Esophagus muscularis mucosa (tissue), 4 donors: ENCODE measurements at regions not wholly inside any gene's neighbourhood (a gene's known extent, or its start where the extent isn't known, plus 50 kb on each side); places are given as distances from the start of the nearest gene placed in this dataset.
"Not testable (repeated sequence)": the region's sequence is repeated elsewhere in the genome, so short reads cannot be mapped to it uniquely, and the experiment has no call there.

Experiments used
- DNase-seq: peaks from one replicate; pipeline ENCODE4 v3.0.0-alpha.2; 2017; ENCODE audit errors: extremely low spot score
- H3K27ac ChIP-seq, 4 donors: fragments of 200-600 bp; sonication (generic); replicated peaks in 1 of 4; 1 replicate in 3 of 4; 2 replicates in 1 of 4; pipeline ENCODE4 v1.5.1; 2016 to 2019; ENCODE audit warnings: mild to moderate bottlenecking in 1 of 4
- H3K27me3 ChIP-seq, 4 donors: fragments of 200-600 bp; sonication (generic); one replicate each; pipeline versions ENCODE4 v1.5.1 to v1.6.0; 2016 to 2019
- H3K36me3 ChIP-seq, 4 donors: fragments of 200-600 bp; sonication (generic); one replicate each; pipeline ENCODE4 v1.5.1; 2016 to 2019
- H3K4me1 ChIP-seq, 4 donors: fragments of 200-600 bp; sonication (generic); one replicate each; pipeline ENCODE4 v1.5.1; 2016 to 2019
- H3K4me3 ChIP-seq, 4 donors: fragments of 200-600 bp; sonication (generic); 1 replicate in 2 of 4; 2 replicates in 2 of 4; pipeline ENCODE4 v1.5.1; 2016 to 2019; ENCODE audit warnings: mild to moderate bottlenecking in 4 of 4, moderate library complexity in 1 of 4
- H3K9me3 ChIP-seq, 4 donors: fragments of 200-600 bp; sonication (generic); 1 replicate in 3 of 4; 2 replicates in 1 of 4; pipeline ENCODE4 v1.5.1; 2016 to 2019
- EP300 ChIP-seq: sonication (generic); formaldehyde crosslinking; IDR thresholded peaks from one replicate; pipeline ENCODE4 v1.6.1; 2017; ENCODE audit warnings: antibody characterized with exemption
- POLR2A ChIP-seq: fragments of 450-650 bp; IDR thresholded peaks from one replicate; pipeline ENCODE4 v1.6.1; 2017; ENCODE audit warnings: antibody characterized with exemption, moderate library complexity, mild to moderate bottlenecking, low read depth
- POLR2AphosphoS5 ChIP-seq, 2 donors: sonication (generic); formaldehyde crosslinking; IDR thresholded peaks; one replicate each; pipeline ENCODE4 v1.6.1; 2017; ENCODE audit warnings: antibody characterized with exemption in 2 of 2
- WGBS: methylation state at CpG from one replicate; pipeline ENCODE4 v1.1.5; 2018; 5-methylcytosine and 5-hydroxymethylcytosine counted together
- intact Hi-C: fragments of 100-400 bp; cut with DNase I; formaldehyde crosslinking; loops from one replicate; pipeline ENCODE4 v1.15.1; 2023
- TF ChIP-seq, protein P1 (sequence below), 3 experiments: fragments of 200-600 bp in 2 of 3; fragments of 450-650 bp in 1 of 3; sonication (generic) in 2 of 3; IDR thresholded peaks; one replicate each; pipeline ENCODE4 v1.5.1; 2017 to 2019; ENCODE audit warnings: antibody characterized with exemption in 3 of 3, mild to moderate bottlenecking in 2 of 3, moderate library complexity in 1 of 3

- Histone ChIP-seq H3K4me3 (no peak overlapping the region), H3K27ac (no peak overlapping the region), H3K4me1 (no peaks in the 10 kb centered on the region), H3K27me3 (no peaks in the 10 kb centered on the region), H3K9me3 (peaks cover 0 to 9% (median 5%) of the 10 kb centered on the region in 4 donors), H3K36me3 (no peaks in the 10 kb centered on the region)
- TF ChIP-seq, protein P1, sequence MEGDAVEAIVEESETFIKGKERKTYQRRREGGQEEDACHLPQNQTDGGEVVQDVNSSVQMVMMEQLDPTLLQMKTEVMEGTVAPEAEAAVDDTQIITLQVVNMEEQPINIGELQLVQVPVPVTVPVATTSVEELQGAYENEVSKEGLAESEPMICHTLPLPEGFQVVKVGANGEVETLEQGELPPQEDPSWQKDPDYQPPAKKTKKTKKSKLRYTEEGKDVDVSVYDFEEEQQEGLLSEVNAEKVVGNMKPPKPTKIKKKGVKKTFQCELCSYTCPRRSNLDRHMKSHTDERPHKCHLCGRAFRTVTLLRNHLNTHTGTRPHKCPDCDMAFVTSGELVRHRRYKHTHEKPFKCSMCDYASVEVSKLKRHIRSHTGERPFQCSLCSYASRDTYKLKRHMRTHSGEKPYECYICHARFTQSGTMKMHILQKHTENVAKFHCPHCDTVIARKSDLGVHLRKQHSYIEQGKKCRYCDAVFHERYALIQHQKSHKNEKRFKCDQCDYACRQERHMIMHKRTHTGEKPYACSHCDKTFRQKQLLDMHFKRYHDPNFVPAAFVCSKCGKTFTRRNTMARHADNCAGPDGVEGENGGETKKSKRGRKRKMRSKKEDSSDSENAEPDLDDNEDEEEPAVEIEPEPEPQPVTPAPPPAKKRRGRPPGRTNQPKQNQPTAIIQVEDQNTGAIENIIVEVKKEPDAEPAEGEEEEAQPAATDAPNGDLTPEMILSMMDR (IDR thresholded peaks at IDR 0.05): no peak
- TF ChIP-seq POLR2AphosphoS5 (IDR thresholded peaks at IDR 0.05) (no peak), POLR2A (no peak), EP300 (no peak)
- 88% methylated on average over 2 of the region's 2 CpGs for WGBS
- intact Hi-C loops: no loop called here
- no peak for DNase-seq
These were observed 565.0 kb downstream of the KCNT2 start for GRCh38 chr1:196043268-196043667.

DNA sequence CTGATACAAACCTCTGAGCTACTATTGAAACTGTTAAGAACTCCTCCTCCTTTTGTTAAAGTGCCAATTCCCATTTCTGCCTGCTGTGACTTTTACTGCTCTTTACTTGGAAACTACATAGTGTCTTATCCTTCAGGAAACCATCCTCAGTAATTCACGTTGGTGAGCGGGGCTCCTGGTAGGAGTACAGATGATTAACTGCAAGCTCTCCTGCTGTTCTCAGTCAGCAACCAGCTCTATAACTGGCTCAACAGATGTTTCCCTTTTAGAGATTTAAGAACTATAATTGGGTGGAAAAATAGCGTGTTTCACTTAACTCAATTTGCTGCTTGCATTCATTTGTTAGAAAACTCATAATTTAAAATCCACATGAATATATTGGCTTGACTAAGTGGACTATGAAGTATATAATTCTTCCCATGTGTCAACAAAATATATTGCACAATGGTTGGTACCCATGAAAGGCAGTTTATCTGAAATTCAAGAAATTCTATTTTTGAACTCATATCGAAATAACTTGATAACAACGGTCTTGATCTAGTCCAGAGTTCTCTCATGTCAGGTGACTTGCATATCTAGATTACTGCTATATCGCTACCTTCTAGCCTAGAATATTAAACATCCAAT lies 574.0 kb downstream of the KCNT2 start:
- no peaks in the 10 kb centered on the region for H3K4me1 ChIP-seq
- 47% methylated on average over 6 of the region's 6 CpGs for WGBS
- no peak overlapping the region for H3K4me3 ChIP-seq
- no peaks in the 10 kb centered on the region for H3K36me3 ChIP-seq
- no peak for DNase-seq
- H3K27me3 ChIP-seq: no peaks in the 10 kb centered on the region
- intact Hi-C loops: no loop called here
- TF ChIP-seq POLR2AphosphoS5 (IDR thresholded peaks at IDR 0.05) (no peak), POLR2A (no peak)
- TF ChIP-seq, protein P1 (IDR thresholded peaks at IDR 0.05): no peak
- H3K27ac ChIP-seq: no peak overlapping the region
- H3K9me3 ChIP-seq: peaks cover 0 to 4% (median 0%) of the 10 kb centered on the region in 4 donors

DNA sequence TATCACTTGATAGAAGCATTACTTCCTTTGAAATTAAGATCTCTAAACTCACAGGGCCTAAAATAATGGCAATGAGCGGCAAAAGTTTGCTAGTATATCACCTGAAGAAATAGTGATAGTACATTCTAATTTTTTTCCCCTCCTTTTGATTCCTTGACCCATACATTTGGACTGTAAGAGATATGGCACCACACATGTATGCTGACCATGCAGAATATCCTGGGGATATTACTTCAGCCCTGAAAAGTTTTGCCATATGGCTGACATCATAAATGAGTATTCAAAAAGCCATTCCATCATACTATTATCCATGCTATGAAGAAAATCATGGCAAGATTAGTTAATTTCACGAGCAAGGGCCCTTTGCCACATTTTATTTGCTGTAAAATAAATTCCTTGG lies 576.9 kb downstream of the KCNT2 start:
- 86% methylated on average over 2 of the region's 2 CpGs for WGBS
- intact Hi-C loops, H3K27me3 ChIP-seq, H3K4me1 ChIP-seq, H3K9me3 ChIP-seq, DNase-seq, H3K36me3 ChIP-seq, H3K27ac ChIP-seq, H3K4me3 ChIP-seq: not testable (repeated sequence)

- H3K27me3 ChIP-seq: no peaks in the 10 kb centered on the region
- no peak overlapping the region for H3K4me3 ChIP-seq
- H3K4me1 ChIP-seq: no peaks in the 10 kb centered on the region
- 97% methylated on average over 1 of the region's 1 CpG for WGBS
- no peak for DNase-seq
- H3K9me3 ChIP-seq: no peaks in the 10 kb centered on the region
- no peak overlapping the region for H3K27ac ChIP-seq
- no peaks in the 10 kb centered on the region for H3K36me3 ChIP-seq
- intact Hi-C loops: no loop called here
- TF ChIP-seq POLR2A (no peak), EP300 (no peak), POLR2AphosphoS5 (IDR thresholded peaks at IDR 0.05) (no peak)
- TF ChIP-seq, protein P1 (IDR thresholded peaks at IDR 0.05): no peak
These were observed 577.8 kb downstream of the KCNT2 start for GRCh38 chr1:196030455-196030854.

- Histone ChIP-seq H3K27me3 (no peaks in the 10 kb centered on the region), H3K27ac (no peak overlapping the region), H3K36me3 (no peaks in the 10 kb centered on the region), H3K4me1 (no peaks in the 10 kb centered on the region), H3K4me3 (no peak overlapping the region), H3K9me3 (no peaks in the 10 kb centered on the region)
- intact Hi-C loops: no loop called here
- WGBS: 74% methylated on average over 1 of the region's 1 CpG
- no peak for DNase-seq
- no peak for TF ChIP-seq POLR2A
- no peak for TF ChIP-seq POLR2AphosphoS5 (IDR thresholded peaks at IDR 0.05)
These were observed 578.8 kb downstream of the KCNT2 start for GRCh38 chr1:196029410-196029809.

DNA sequence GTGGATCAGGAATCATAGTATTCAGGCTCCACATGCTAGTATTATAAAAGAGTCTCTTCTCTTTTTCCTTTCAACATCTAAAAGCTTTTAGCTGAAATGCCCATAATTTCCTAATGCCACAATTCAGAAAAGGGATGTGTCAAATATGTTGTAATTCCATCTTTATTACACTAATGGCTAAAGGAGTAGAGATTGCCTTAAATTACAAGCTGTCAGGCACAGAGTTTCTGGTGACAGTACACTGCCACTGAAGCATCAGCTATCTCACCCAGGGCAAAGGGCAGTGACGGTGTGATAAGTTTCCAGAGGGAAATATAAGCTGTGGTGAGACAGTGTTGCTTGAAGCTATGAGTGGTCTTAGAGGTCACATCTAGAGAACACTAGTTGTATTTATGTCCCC lies 581.1 kb downstream of the KCNT2 start:
- Histone ChIP-seq H3K27ac (no peak overlapping the region), H3K4me1 (no peaks in the 10 kb centered on the region), H3K27me3 (no peaks in the 10 kb centered on the region), H3K4me3 (no peak overlapping the region), H3K9me3 (no peaks in the 10 kb centered on the region), H3K36me3 (no peaks in the 10 kb centered on the region)
- intact Hi-C loops: no loop called here
- TF ChIP-seq, protein P1 (IDR thresholded peaks at IDR 0.05): no peak
- TF ChIP-seq POLR2A: no peak
- no peak for TF ChIP-seq POLR2AphosphoS5 (IDR thresholded peaks at IDR 0.05)
- TF ChIP-seq EP300: no peak
- 67% methylated on average over 1 of the region's 1 CpG for WGBS
- no peak for DNase-seq

DNA sequence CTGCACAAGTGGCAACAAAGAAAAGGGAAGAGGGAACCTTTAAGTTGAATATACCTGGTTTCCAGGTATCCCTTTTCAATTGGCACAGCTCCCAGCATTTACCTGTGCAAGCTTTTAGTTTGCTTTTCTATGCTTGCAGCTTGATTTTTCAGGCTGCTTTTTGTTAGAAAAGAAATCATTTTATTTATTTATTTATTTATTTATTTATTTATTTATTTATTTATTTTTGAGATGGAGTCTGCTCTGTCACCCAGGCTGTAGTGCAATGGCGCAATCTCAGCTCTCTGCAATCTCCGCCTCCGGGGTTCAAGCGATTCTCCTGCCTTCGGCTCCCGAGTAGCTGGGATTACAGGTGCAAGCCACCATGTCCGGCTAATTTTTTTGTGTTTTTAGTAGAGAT lies 587.1 kb downstream of the KCNT2 start:
- H3K36me3 ChIP-seq, H3K27me3 ChIP-seq, H3K27ac ChIP-seq, H3K9me3 ChIP-seq, intact Hi-C loops, H3K4me1 ChIP-seq, DNase-seq, H3K4me3 ChIP-seq: not testable (repeated sequence)
- WGBS: 97% methylated on average over 7 of the region's 7 CpGs
